Skeletal muscle cell (primary cell): ENCODE measurements at regions not wholly inside any gene's neighbourhood (a gene's known extent, or its start where the extent isn't known, plus 50 kb on each side); places are given as distances from the start of the nearest gene placed in this dataset.

Experiments
- DNase-seq: peaks from one replicate; pipeline ENCODE4 v3.0.0-alpha.2; 2010; ENCODE audit warnings: low read depth
- H3K4me3 ChIP-seq: 2 replicates; pipeline ENCODE4 v1.5.1; 2011; ENCODE audit warnings: low read depth, mild to moderate bottlenecking, control low read depth, low read length, moderate library complexity

GRCh38 chr6:149174962-149175361 lies 142.6 kb upstream of the TAB2 start:
- no peak overlapping the region for H3K4me3 ChIP-seq
- no peak for DNase-seq

- no peak for DNase-seq
- no peak overlapping the region for H3K4me3 ChIP-seq
Observed at GRCh38 chr6:149176971-149177667, 140.4 kb upstream of the TAB2 start.

GRCh38 chr6:149179431-149179830 lies 138.1 kb upstream of the TAB2 start:
- no peak overlapping the region for H3K4me3 ChIP-seq

DNA sequence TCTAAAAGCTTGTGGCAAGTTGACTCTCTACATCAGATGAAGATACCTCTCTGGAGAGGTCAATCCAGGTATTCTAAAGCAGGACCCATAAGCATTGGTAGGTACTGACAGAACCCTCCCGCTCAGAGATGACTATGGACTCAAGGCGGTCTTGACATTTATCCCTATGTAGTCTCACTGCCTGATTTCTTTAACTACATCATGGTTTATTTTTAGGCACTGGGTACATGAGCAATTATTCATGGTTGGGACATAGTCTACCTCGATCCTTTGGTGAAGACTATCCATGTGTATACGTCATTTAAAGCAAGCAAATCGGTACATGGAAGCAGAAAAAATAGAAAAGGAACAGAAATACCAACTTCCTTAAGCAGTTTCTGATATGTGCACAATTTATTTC lies 136.2 kb upstream of the TAB2 start:
- no peak for DNase-seq
- no peak overlapping the region for H3K4me3 ChIP-seq

More at GRCh38 chr6:149179431-149179830, 138.1 kb upstream of the TAB2 start:
- DNase-seq = no peak

GRCh38 chr6:149182262-149182661 lies 135.2 kb upstream of the TAB2 start:
- DNase-seq = no peak
- H3K4me3 ChIP-seq = no peak overlapping the region

DNA sequence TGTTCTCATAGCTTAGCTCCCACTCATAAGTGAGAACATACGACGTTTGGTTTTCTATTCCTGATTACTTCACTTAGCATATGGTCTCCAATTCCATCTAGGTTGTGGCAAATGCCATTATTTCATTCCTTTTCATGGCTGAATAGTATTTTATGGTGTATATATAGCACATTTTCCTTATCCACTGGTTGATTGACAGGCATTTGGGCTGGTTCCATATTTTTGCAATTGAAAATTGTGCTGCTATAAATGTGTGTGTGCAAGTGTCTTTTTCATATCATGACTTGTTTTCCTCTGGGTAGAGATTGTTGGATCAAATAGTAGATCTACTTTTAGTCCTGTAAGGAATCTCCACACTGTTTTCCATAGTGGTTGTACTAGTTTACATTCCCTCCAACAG lies 133.0 kb upstream of the TAB2 start:
- H3K4me3 ChIP-seq = no peak overlapping the region
- no peak for DNase-seq

GRCh38 chr6:149185799-149186357 lies 131.6 kb upstream of the TAB2 start:
- no peak overlapping the region for H3K4me3 ChIP-seq
- no peak for DNase-seq

- H3K4me3 ChIP-seq = no peak overlapping the region
- DNase-seq = no peak
Observed at GRCh38 chr6:149186873-149187272, 130.6 kb upstream of the TAB2 start.

DNA sequence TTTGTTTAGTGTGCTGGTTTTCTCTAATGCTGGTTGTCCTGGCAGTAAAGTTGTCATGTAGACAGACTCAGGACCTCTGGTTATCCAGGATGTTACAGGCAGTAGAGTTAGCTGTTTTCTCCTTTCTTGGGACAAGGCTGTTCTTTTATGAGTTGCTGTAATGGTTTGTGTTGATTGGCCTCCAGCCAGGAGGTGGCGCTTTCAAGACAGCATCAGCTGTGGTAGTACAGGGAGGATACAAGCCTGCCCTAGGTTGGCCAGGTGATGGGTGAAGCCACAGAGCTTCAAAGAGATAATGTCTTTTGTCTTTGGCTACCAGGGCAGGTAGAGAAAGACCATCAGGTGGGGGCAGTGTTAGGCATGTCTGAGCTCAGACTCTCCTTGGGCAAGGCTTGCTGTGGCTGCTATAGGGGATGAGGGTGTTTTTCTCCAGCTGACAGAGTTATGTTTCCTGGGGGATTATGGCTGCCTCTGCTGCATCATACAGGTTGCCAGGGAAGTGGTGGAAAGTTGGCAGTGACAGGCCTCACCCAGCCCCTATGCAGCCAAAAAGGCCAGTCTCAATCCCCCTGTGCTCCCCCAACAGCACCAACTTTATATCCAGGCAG lies 127.2 kb upstream of the TAB2 start:
- DNase-seq = no peak
- no peak overlapping the region for H3K4me3 ChIP-seq

- H3K4me3 ChIP-seq = no peak overlapping the region
- no peak for DNase-seq
Observed at GRCh38 chr6:149194820-149195558, 122.5 kb upstream of the TAB2 start.

GRCh38 chr6:149196091-149196490 lies 121.4 kb upstream of the TAB2 start:
- no peak overlapping the region for H3K4me3 ChIP-seq
- no peak for DNase-seq

DNA sequence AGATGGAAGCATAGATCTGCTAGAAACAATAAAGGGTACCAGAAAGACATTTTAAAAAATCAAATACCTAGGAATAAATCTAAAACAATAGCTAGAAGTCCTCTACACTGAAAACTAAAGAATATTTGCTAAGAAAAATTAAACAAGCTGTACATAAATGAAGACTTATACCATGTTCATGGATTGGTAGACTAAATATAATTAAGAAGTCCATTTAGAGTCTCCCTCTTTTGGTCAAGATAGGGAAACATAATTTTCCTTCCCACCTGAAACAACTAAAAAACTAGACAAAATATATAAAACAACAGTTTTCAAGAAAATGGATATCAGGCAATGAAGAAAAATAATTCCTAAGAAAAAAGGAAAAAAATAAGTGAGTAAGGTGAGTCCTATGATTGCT lies 120.0 kb upstream of the TAB2 start:
- no peak overlapping the region for H3K4me3 ChIP-seq
- no peak for DNase-seq

- no peak for DNase-seq
- no peak overlapping the region for H3K4me3 ChIP-seq
Observed at GRCh38 chr6:149198265-149198664, 119.2 kb upstream of the TAB2 start.

- no peak overlapping the region for H3K4me3 ChIP-seq
Observed at GRCh38 chr6:149200282-149200945, 117.1 kb upstream of the TAB2 start.

GRCh38 chr6:149201068-149201655 lies 116.3 kb upstream of the TAB2 start:
- no peak overlapping the region for H3K4me3 ChIP-seq
- no peak for DNase-seq

More at GRCh38 chr6:149200282-149200945, 117.1 kb upstream of the TAB2 start:
- no peak for DNase-seq

GRCh38 chr6:149202100-149202499 lies 115.4 kb upstream of the TAB2 start:
- no peak overlapping the region for H3K4me3 ChIP-seq
- no peak for DNase-seq

DNA sequence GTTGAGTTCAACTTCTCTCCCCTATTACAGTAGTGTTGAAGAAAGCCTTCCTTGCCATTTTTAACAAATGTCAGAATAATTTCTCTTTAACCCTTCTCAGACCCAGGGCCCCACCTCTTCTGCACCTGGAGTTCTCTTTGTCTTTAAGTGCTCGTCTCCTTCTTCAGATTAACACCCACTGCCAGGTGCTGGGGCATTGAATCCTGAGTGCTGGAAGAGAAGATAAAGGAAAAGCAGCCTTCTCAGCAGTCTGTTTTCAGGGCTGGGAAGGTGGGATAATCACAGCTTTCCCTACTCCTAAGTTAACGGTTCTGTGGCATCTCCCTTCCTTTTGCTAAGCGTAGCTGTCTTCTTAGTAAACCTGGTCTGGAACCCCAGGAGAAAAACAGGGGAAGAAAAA lies 114.6 kb upstream of the TAB2 start:
- DNase-seq = no peak
- no peak overlapping the region for H3K4me3 ChIP-seq

DNA sequence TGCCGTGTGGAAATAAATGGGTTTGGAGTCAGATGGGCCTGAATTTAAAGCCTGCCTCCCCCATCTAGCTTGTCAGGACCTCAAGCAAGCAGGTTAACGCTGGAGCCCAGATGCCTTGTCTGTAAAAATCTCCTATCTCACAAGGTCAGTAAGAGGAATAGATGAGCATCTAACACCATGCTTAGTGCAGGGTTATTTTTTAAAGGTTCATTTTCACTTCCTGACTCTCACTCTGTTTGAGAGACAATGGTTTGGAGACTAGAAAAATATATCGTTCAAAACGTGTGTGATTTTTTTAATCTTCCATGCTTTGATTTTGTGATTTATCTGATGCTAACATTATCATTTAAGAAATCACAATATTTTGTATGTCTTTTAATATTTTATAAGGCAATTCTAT lies 114.0 kb upstream of the TAB2 start:
- no peak overlapping the region for H3K4me3 ChIP-seq

GRCh38 chr6:149208134-149208601 lies 109.3 kb upstream of the TAB2 start:
- DNase-seq = no peak
- no peak overlapping the region for H3K4me3 ChIP-seq

More for the DNA sequence above, 114.0 kb upstream of the TAB2 start:
- no peak for DNase-seq
